H9 (cell line): ENCODE measurements at regions not wholly inside any gene's neighbourhood (a gene's known extent, or its start where the extent isn't known, plus 50 kb on each side); places are given as distances from the start of the nearest gene placed in this dataset.

Experiments
- DNase-seq: peaks from one replicate; pipeline ENCODE4 v3.0.0-alpha.2; 2017
- H2AFZ ChIP-seq: one replicate; pipeline ENCODE4 v1.6.1; 2013; ENCODE audit warnings: mild to moderate bottlenecking, low read length, control low read depth, moderate library complexity
- H2AK5ac ChIP-seq: 2 replicates; pipeline ENCODE4 v1.6.1; 2013; ENCODE audit warnings: low read length, control low read depth, mixed read lengths; ENCODE audit not compliant: insufficient read length
- H2BK120ac ChIP-seq: one replicate; pipeline ENCODE4 v1.6.1; 2013; ENCODE audit warnings: low read depth, mild to moderate bottlenecking, low read length, control low read depth, inconsistent platforms; ENCODE audit not compliant: poor library complexity, severe bottlenecking
- H2BK12ac ChIP-seq: 2 replicates; pipeline ENCODE4 v1.6.1; 2013; ENCODE audit warnings: low read length, control low read depth, mixed read lengths, low read depth; ENCODE audit not compliant: insufficient read length
- H2BK15ac ChIP-seq: 2 replicates; pipeline ENCODE4 v1.6.1; 2013; ENCODE audit warnings: low read depth, low read length, control low read depth
- H2BK20ac ChIP-seq: one replicate; pipeline ENCODE4 v1.6.1; 2013; ENCODE audit warnings: low read depth, mild to moderate bottlenecking, low read length, control low read depth, inconsistent platforms; ENCODE audit not compliant: poor library complexity, severe bottlenecking
- H2BK5ac ChIP-seq: 2 replicates; pipeline ENCODE4 v1.6.1; 2013; ENCODE audit warnings: low read length, control low read depth, mixed read lengths; ENCODE audit not compliant: insufficient read length
- H3K14ac ChIP-seq: 2 replicates; pipeline ENCODE4 v1.6.1; 2013; ENCODE audit warnings: low read length, control low read depth; ENCODE audit not compliant: insufficient read depth
- H3K18ac ChIP-seq: 2 replicates; pipeline ENCODE4 v1.6.1; 2013; ENCODE audit warnings: low read depth, mild to moderate bottlenecking, mixed read lengths, low read length, control low read depth; ENCODE audit not compliant: insufficient read length
- H3K23ac ChIP-seq: 2 replicates; pipeline ENCODE4 v1.6.1; 2013; ENCODE audit warnings: low read length, control low read depth, mixed read lengths, low read depth; ENCODE audit not compliant: insufficient read length
- H3K23me2 ChIP-seq: 2 replicates; pipeline ENCODE4 v1.6.1; 2013; ENCODE audit warnings: low read depth, mild to moderate bottlenecking, mixed read lengths, low read length, control low read depth; ENCODE audit not compliant: insufficient read length, poor library complexity, severe bottlenecking
- H3K27ac ChIP-seq: 2 replicates; pipeline ENCODE4 v1.5.1; 2013; ENCODE audit warnings: low read length, control low read depth, mixed read lengths, low read depth; ENCODE audit not compliant: insufficient read length
- H3K27me3 ChIP-seq: 2 replicates; pipeline ENCODE4 v1.6.1; 2013; ENCODE audit warnings: low read length, control low read depth, inconsistent platforms; ENCODE audit not compliant: insufficient read depth
- H3K4ac ChIP-seq: 2 replicates; pipeline ENCODE4 v1.6.1; 2013; ENCODE audit warnings: low read depth, mild to moderate bottlenecking, control low read depth, inconsistent platforms, low read length, moderate library complexity
- H3K4me1 ChIP-seq: 2 replicates; pipeline ENCODE4 v1.6.1; 2013; ENCODE audit warnings: low read length, control low read depth, inconsistent platforms; ENCODE audit not compliant: insufficient read depth
- H3K4me2 ChIP-seq: 2 replicates; pipeline ENCODE4 v1.6.1; 2013; ENCODE audit warnings: low read length, control low read depth, mixed read lengths; ENCODE audit not compliant: insufficient read length, insufficient read depth
- H3K56ac ChIP-seq: 2 replicates; pipeline ENCODE4 v1.6.1; 2013; ENCODE audit warnings: low read depth, mild to moderate bottlenecking, mixed read lengths, low read length, control low read depth; ENCODE audit not compliant: insufficient read length
- H3K79me1 ChIP-seq: 2 replicates; pipeline ENCODE4 v1.6.1; 2013; ENCODE audit warnings: low read depth, mild to moderate bottlenecking, moderate library complexity, low read length, control low read depth, inconsistent platforms; ENCODE audit not compliant: insufficient read depth, poor library complexity, severe bottlenecking
- H3K79me2 ChIP-seq: 2 replicates; pipeline ENCODE4 v1.6.1; 2013; ENCODE audit warnings: low read length, control low read depth, inconsistent platforms; ENCODE audit not compliant: insufficient read depth
- H3K9ac ChIP-seq: 2 replicates; pipeline ENCODE4 v1.6.1; 2013; ENCODE audit warnings: low read length, control low read depth, mixed read lengths; ENCODE audit not compliant: insufficient read length; ENCODE audit errors: extremely low read depth
- H3K9me3 ChIP-seq: one replicate; pipeline ENCODE4 v1.6.1; 2013; ENCODE audit warnings: low read depth, low read length, inconsistent platforms; ENCODE audit not compliant: control insufficient read depth
- H3T11ph ChIP-seq: one replicate; pipeline ENCODE4 v1.6.1; 2013; ENCODE audit warnings: mild to moderate bottlenecking, low read length, control low read depth, inconsistent platforms
- H4K20me1 ChIP-seq: one replicate; pipeline ENCODE4 v1.6.1; 2013; ENCODE audit not compliant: control insufficient read depth, insufficient read length, insufficient read depth
- H4K5ac ChIP-seq: 2 replicates; pipeline ENCODE4 v1.6.1; 2013; ENCODE audit warnings: low read depth, mild to moderate bottlenecking, mixed read lengths, low read length, control low read depth; ENCODE audit not compliant: insufficient read length
- H4K8ac ChIP-seq: replicated peaks from 2 replicates; pipeline ENCODE4 v1.6.1; 2013; ENCODE audit warnings: low read length, control low read depth, mixed read lengths, low read depth; ENCODE audit not compliant: insufficient read length
- H4K91ac ChIP-seq: 2 replicates; pipeline ENCODE4 v1.6.1; 2013; ENCODE audit warnings: low read depth, mild to moderate bottlenecking, moderate library complexity, mixed read lengths, low read length, control low read depth; ENCODE audit not compliant: insufficient read length
- H3K27ac Mint-ChIP-seq, 3 experiments: 2 replicates in 2 of 3; 3 replicates in 1 of 3; pipeline ENCODE4 v1.8.0; 2020 to 2021; ENCODE audit warnings: mixed read lengths in 3 of 3, mild to moderate bottlenecking in 1 of 3, moderate library complexity in 1 of 3
- H3K27me3 Mint-ChIP-seq: 2 replicates; pipeline ENCODE4 v1.8.0; 2021; ENCODE audit warnings: low read depth, mild to moderate bottlenecking, moderate library complexity, mixed read lengths
- H3K36me3 Mint-ChIP-seq, 3 experiments: 2 replicates in 2 of 3; 3 replicates in 1 of 3; pipeline ENCODE4 v1.8.0; 2020 to 2021; ENCODE audit warnings: low read depth in 3 of 3, mixed read lengths in 3 of 3; ENCODE audit not compliant: insufficient read depth in 1 of 3
- H3K4me1 Mint-ChIP-seq, 2 experiments: 2 replicates each; pipeline ENCODE4 v1.8.0; 2020; ENCODE audit warnings: mixed read lengths in 2 of 2
- H3K4me3 Mint-ChIP-seq, 2 experiments: 2 replicates in 1 of 2; 3 replicates in 1 of 2; pipeline ENCODE4 v1.8.0; 2020 to 2021; ENCODE audit warnings: mild to moderate bottlenecking in 2 of 2, mixed read lengths in 2 of 2, moderate library complexity in 1 of 2
- H3K9me3 Mint-ChIP-seq, 2 experiments: 2 replicates in 1 of 2; 3 replicates in 1 of 2; pipeline ENCODE4 v1.8.0; 2020; ENCODE audit warnings: mild to moderate bottlenecking in 2 of 2, mixed read lengths in 2 of 2, moderate library complexity in 1 of 2
- CTCF ChIP-seq: fragments of 200-600 bp; sonication (generic); conservative IDR thresholded peaks from 3 replicates; pipeline ENCODE4 v1.8.0; 2021; ENCODE audit warnings: antibody characterized with exemption, mild to moderate bottlenecking
- WGBS: extraction: QIAGEN DNeasy Blood & Tissue Kit; methylation state at CpG from one replicate; pipeline ENCODE4 v1.1.7; 2013; ENCODE audit warnings: missing lambda C conversion rate, low lambda C conversion rate, mixed read lengths; ENCODE audit not compliant: insufficient read length; ENCODE audit errors: extremely low coverage; 5-methylcytosine and 5-hydroxymethylcytosine counted together

GRCh38 chr7:69508736-69509135 lies 89.5 kb upstream of the AUTS2 start:
- no peaks in the 10 kb centered on the region for H3K27me3 ChIP-seq

More at GRCh38 chr7:69508736-69509135, 89.5 kb upstream of the AUTS2 start:
- no peak overlapping the region for H2AK5ac ChIP-seq
- no peaks in the 10 kb centered on the region for H3K79me2 ChIP-seq
- H3K9ac ChIP-seq: no peak overlapping the region
- no peaks in the 10 kb centered on the region for H3K79me1 ChIP-seq
- no peak overlapping the region for H4K5ac ChIP-seq
- no peak overlapping the region for H2AFZ ChIP-seq
- peaks cover 1% of the 10 kb centered on the region for H3K27me3 Mint-ChIP-seq
- H3K14ac ChIP-seq: no peak overlapping the region
- H3K4me1 ChIP-seq: no peaks in the 10 kb centered on the region; the same call in 1 of the 2 replicates
- no peak overlapping the region for H3K4me3 Mint-ChIP-seq
- no peak overlapping the region for H3K4me2 ChIP-seq
- no peak for TF ChIP-seq CTCF
- no peaks in the 10 kb centered on the region; a peak in 1 of 5 replicates for H3K9me3 Mint-ChIP-seq
- no peak overlapping the region for H3K56ac ChIP-seq
- no peaks in the 10 kb centered on the region for H3K36me3 Mint-ChIP-seq
- no peak for DNase-seq
- no peak overlapping the region for H3K27ac ChIP-seq
- no peaks in the 10 kb centered on the region for H3K9me3 ChIP-seq
- no peak overlapping the region for H3K27ac Mint-ChIP-seq
- H2BK5ac ChIP-seq: no peak overlapping the region
- H2BK120ac ChIP-seq: no peak overlapping the region
- no peak overlapping the region for H2BK15ac ChIP-seq
- H3T11ph ChIP-seq: no peak overlapping the region
- H2BK12ac ChIP-seq: no peak overlapping the region
- H3K4me1 Mint-ChIP-seq: peaks cover 0 to 3% of the 10 kb centered on the region in 2 experiments; a peak in 3 of 4 replicates
- no peak overlapping the region for H3K4ac ChIP-seq
- no peak overlapping the region for H4K8ac ChIP-seq
- H3K23me2 ChIP-seq: no peaks in the 10 kb centered on the region
- no peaks in the 10 kb centered on the region for H4K20me1 ChIP-seq
- H3K18ac ChIP-seq: no peak overlapping the region
- H4K91ac ChIP-seq: no peak overlapping the region
- no peak overlapping the region for H3K23ac ChIP-seq
- WGBS: no CpG with 5 or more reads among the region's 2 CpGs
- no peak overlapping the region for H2BK20ac ChIP-seq
